HG03558 (cell line): ENCODE measurements at regions not wholly inside any gene's neighbourhood (a gene's known extent, or its start where the extent isn't known, plus 50 kb on each side); places are given as distances from the start of the nearest gene placed in this dataset.
"Not testable (repeated sequence)": the region's sequence is repeated elsewhere in the genome, so short reads cannot be mapped to it uniquely, and the experiment has no call there.

Experiments
- ATAC-seq: cut with Tn5 transposase; IDR thresholded peaks from one replicate; pipeline ENCODE4 v1.9.1; 2021; ENCODE audit warnings: moderate number of reproducible peaks; ENCODE audit not compliant: unreplicated experiment; ENCODE audit errors: extremely low read depth

GRCh38 chr2:23041443-23041842 is 343.5 kb upstream of the KLHL29 start:
- ATAC-seq = no peak

- ATAC-seq = no peak
Observed at GRCh38 chr2:23042216-23042906, 342.6 kb upstream of the KLHL29 start.

DNA sequence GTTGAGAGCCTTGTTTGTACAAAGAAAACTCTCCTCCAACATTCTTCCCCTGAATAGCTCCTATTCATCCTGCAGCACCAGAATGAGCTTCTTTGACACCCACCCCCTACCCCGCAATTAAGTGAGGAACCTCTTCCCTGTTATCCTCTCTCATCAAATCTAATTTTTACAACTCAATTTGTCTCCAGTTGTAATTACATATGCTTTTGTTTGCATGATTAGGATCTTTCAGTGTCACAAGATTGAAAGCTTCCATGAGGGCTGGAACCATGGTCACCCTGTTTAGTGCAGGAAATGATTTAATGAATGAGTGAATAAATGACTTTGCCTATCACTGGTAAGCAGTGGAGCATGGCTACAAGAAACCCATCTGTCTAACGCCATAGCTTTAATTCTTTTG is 334.6 kb upstream of the KLHL29 start:
- ATAC-seq = no peak

DNA sequence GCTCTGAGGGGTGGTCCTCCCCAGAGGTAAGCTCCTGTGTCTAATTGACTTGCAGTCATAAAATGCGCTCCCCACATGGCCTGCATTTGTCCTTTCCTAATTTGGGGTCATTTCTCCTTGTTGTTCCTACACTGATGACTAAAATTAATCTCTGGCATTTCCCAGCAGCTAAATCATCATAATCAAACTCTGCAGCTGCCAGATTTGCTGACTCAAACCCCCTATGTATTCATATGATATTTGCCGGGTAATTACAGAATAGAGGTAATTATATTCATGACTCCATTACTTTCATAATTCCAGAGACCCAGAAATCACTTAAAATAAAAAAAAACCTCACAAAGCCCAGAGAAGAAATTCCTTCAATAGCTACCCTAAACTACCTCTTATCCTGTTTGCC is 331.4 kb upstream of the KLHL29 start:
- no peak for ATAC-seq

DNA sequence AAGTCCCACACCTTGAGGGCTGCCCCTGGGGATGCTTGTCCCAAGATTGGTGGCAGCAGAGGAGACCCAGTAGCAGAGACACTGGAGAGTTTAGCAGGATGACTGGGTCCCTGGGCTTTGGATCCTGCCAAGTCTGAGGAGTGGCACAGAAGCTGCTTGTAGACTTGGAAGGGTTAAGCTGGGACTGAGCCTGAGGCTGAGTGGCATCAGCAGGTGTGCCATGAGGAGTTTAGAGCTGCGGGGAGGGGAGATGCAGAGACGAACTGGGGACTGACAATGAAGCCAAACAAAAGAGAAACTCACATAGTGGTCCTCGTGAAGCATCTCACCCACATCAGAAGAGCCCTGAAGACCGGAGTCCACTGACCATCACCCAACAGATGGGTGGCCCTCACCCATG is 329.7 kb upstream of the KLHL29 start:
- ATAC-seq = no peak

GRCh38 chr2:23056846-23057245 is 328.1 kb upstream of the KLHL29 start:
- not testable (repeated sequence) for ATAC-seq

- ATAC-seq = no peak
Observed at GRCh38 chr2:23058435-23058834, 326.5 kb upstream of the KLHL29 start.

GRCh38 chr2:23065210-23065609 is 319.8 kb upstream of the KLHL29 start:
- no peak for ATAC-seq

GRCh38 chr2:23065936-23066335 is 319.0 kb upstream of the KLHL29 start:
- ATAC-seq = no peak

- ATAC-seq = no peak
Observed at GRCh38 chr2:23066686-23067085, 318.3 kb upstream of the KLHL29 start.

GRCh38 chr2:23069156-23069555 is 315.8 kb upstream of the KLHL29 start:
- no peak for ATAC-seq

- ATAC-seq = no peak
Observed at GRCh38 chr2:23069923-23070322, 315.1 kb upstream of the KLHL29 start.

- ATAC-seq = no peak
Observed at GRCh38 chr2:23073056-23073455, 311.9 kb upstream of the KLHL29 start.

GRCh38 chr2:23073671-23074070 is 311.3 kb upstream of the KLHL29 start:
- ATAC-seq = no peak

GRCh38 chr2:23077596-23077995 is 307.4 kb upstream of the KLHL29 start:
- ATAC-seq = no peak

DNA sequence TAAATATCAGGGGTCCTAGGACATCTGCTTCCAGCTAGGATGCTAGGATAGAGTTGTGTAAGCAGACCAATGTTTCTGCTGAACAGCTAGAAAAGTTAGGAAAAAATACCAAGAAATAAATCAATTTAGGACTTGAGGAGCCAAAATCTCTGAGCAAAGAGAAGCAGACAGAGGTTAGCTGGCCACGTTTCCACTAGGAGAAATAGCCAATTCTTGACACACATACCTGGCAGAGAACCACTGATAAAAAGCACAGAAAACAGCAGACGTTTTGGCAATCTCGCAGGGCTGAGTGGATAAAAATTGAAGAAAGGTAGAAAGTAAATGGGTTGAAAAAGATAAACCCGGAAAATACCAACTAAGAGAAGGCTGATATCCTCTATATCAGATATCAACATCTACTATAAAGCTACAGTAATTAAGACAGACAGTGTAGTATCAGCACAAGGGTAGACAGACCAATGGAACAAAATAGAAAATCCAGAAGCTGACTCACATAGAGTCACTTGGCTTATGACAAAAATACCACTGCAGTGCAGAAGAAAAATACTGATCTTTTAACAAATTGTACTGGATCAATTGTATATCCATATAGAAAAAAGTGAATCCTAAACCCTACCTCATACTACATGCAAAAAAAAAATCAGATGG is 306.1 kb upstream of the KLHL29 start:
- no peak for ATAC-seq

- no peak for ATAC-seq
Observed at GRCh38 chr2:23083966-23084365, 301.0 kb upstream of the KLHL29 start.

- no peak for ATAC-seq
Observed at GRCh38 chr2:23091019-23091418, 294.0 kb upstream of the KLHL29 start.

- ATAC-seq = no peak
Observed at GRCh38 chr2:23091900-23092299, 293.1 kb upstream of the KLHL29 start.

DNA sequence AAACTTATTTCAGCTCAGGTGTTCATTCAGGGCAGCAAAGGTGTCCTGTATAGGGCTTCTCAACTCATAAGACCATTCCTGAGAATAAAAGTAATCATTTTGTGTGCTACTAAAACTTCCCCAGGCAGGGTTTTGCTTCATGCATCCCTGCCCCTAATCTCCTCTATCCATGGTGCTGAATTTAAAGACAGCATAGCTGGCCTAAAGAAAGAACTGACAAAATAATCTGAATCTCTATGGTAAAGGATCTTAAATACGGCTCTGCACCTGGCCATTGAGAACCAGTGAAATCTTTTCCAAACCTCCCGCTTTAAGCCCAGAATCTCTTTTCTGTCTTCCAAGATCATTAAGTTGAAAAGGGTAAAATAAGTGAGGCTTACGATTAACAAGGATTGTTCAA is 292.1 kb upstream of the KLHL29 start:
- no peak for ATAC-seq

GRCh38 chr2:23093513-23093912 is 291.5 kb upstream of the KLHL29 start:
- no peak for ATAC-seq
